ENCODE measurements at regions not wholly inside any gene's neighbourhood (a gene's known extent, or its start where the extent isn't known, plus 50 kb on each side); places are given as distances from the start of the nearest gene placed in this dataset.
A peak's percentile ranks its signal among the peaks of the same experiment; 100 is the strongest.

DNA sequence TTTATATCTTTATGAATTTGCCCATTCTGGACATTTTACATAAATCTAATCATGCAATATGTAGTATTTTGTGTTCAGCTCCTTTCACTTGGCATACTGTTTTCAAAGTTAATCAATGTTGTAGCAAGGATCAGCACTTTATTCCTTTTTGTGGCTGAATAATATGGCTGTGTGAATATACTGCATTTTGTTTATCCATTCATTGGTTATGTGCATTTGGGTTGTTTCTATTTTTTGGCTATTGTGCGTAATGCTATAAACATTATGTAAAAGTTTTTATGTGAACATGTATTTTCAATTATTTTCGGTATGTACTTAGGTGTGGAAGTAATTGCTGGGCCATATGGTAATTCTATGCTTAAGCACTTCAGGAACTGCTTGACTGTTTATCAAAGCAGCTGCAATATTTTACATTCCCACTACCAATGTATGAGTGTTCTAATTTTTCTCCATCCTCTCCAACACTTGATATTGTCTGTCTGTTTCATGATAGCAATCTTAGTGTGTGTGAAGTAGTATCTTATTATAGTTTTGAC lies 101.3 kb upstream of the P2RY1 start:
- no peak for DNase-seq (ENCODE audit: low read depth)
- TF ChIP-seq CTCF (IDR thresholded peaks at IDR 0.05; ENCODE audit: insufficient read depth, low read depth, low read length, missing control alignments) = no peak
- no peak overlapping the region for H3K4me3 ChIP-seq (ENCODE audit: low read depth, low read length)

- no peak overlapping the region for H3K4me3 ChIP-seq (ENCODE audit: low read depth, low read length)
- TF ChIP-seq CTCF (IDR thresholded peaks at IDR 0.05; ENCODE audit: insufficient read depth, low read depth, low read length, missing control alignments) = no peak
- peak; percentile 94 for DNase-seq (ENCODE audit: low read depth)
Measured at GRCh38 chr3:152737021-152737908, 97.7 kb upstream of the P2RY1 start.

DNA sequence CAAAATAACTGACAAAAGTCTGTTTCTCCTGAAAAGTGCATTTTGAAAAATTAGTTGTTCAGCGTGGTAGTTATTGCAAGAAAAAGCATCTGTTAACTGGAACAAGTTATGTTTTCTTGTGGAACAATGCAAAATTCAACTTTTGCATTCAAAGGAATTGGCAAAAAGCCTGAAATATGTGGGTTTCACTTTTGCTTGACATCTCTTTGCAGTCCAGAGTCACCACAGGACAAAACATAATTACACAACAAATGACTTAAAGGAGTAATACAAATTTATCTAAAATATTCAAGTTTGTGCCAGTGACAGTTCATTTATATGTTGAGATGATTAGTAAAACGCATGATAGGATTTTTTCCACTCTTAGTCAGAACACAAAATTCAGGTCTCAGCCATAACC lies 96.3 kb upstream of the P2RY1 start:
- DNase-seq (ENCODE audit: low read depth) = peak; percentile 72
- TF ChIP-seq CTCF (IDR thresholded peaks at IDR 0.05; ENCODE audit: insufficient read depth, low read depth, low read length, missing control alignments) = no peak
- H3K4me3 ChIP-seq (ENCODE audit: low read depth, low read length) = no peak overlapping the region

DNA sequence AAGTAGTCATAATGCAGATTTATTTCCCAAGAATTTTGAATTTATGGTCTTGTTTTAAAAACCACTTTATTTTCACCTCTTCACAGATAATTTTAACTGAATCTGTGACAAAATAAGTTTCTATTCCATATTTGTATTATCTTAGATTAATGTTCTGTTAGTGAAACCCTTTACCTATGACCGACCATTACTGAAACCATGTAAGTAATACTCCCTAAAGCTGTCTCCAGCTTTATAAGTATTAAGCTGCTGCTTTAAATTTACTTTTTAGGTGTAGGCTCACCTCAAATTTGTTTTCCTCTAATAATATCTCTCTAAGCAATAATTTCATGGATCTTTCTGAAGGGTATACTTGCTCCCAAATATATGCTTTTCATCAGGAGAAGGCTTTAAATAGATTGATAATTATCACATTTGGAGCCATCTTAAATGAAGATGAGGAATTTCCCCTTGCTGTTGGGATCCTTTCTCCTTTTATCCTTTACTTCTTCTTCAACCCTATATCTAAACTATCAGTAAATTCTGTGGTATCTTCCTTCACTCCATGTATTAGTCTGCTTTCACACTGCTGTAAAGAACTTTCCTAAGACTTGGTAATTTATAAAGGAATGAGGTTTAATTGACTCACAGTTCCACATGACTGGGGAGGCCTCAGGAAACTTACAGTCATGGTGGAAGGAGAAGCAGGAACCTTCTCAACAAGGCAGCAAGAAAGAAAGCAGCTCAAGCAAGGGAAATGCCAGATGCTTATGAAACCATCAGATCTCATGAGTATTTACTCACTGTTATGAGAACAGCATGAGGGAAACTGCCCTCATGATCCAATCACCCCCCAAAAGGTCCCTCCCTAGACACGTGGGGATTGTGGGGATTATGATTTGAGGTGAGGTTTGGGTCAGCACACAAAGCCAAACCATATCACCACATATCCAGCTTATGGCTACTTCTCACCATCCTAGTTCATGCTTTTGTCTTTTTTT lies 92.3 kb upstream of the P2RY1 start:
- H3K4me3 ChIP-seq (ENCODE audit: low read depth, low read length) = no peak overlapping the region
- no peak for TF ChIP-seq CTCF (IDR thresholded peaks at IDR 0.05; ENCODE audit: insufficient read depth, low read depth, low read length, missing control alignments)
- DNase-seq (ENCODE audit: low read depth) = peak; percentile 47

- no peak for DNase-seq (ENCODE audit: low read depth)
- no peak overlapping the region for H3K4me3 ChIP-seq (ENCODE audit: low read depth, low read length)
- TF ChIP-seq CTCF (IDR thresholded peaks at IDR 0.05; ENCODE audit: insufficient read depth, low read depth, low read length, missing control alignments) = no peak
Measured at GRCh38 chr3:152745646-152746045, 89.3 kb upstream of the P2RY1 start.

DNA sequence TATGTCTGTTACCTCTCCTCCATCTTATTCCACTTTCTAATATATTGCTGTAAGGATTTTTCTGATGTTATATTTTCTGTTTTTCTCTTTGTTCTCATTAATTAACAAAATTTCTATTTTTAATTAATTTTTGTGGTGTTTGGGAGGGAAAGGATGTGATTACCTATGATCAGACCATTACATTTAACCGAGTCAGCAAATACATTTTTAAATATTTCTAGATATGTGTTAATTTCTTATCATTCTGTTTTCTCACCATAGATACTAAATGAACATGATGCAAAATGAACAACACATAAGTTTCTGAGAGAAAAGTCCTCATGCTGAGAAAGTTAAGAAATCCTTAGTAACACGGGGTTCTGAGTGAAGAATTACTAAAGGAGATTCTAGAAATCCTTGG lies 80.6 kb upstream of the P2RY1 start:
- no peak for DNase-seq (ENCODE audit: low read depth)
- no peak overlapping the region for H3K4me3 ChIP-seq (ENCODE audit: low read depth, low read length)
- TF ChIP-seq CTCF (IDR thresholded peaks at IDR 0.05; ENCODE audit: insufficient read depth, low read depth, low read length, missing control alignments) = no peak
